GM13977 (cell line): ENCODE measurements at regions not wholly inside any gene's neighbourhood (a gene's known extent, or its start where the extent isn't known, plus 50 kb on each side); places are given as distances from the start of the nearest gene placed in this dataset.

Experiments used
- DNase-seq: peaks from one replicate; pipeline ENCODE4 v3.0.0; 2012; ENCODE audit warnings: low spot score
- in situ Hi-C: fragments of 300-500 bp; cut with MboI; formaldehyde crosslinking; loops from one replicate; pipeline ENCODE4 v1.12.0; 2022; ENCODE audit warnings: low sequenced_read_pairs, low pct_unique_long_range_greater_than_20kb, mixed read lengths, inconsistent platforms; ENCODE audit not compliant: unreplicated experiment
- TF ChIP-seq, protein P1 (sequence below): IDR thresholded peaks from 2 replicates; pipeline ENCODE4 v1.5.1; 2012; ENCODE audit warnings: mild to moderate bottlenecking, control low read depth; ENCODE audit not compliant: insufficient read depth; ENCODE audit errors: extremely low read depth, missing control alignments

- TF ChIP-seq, protein P1, sequence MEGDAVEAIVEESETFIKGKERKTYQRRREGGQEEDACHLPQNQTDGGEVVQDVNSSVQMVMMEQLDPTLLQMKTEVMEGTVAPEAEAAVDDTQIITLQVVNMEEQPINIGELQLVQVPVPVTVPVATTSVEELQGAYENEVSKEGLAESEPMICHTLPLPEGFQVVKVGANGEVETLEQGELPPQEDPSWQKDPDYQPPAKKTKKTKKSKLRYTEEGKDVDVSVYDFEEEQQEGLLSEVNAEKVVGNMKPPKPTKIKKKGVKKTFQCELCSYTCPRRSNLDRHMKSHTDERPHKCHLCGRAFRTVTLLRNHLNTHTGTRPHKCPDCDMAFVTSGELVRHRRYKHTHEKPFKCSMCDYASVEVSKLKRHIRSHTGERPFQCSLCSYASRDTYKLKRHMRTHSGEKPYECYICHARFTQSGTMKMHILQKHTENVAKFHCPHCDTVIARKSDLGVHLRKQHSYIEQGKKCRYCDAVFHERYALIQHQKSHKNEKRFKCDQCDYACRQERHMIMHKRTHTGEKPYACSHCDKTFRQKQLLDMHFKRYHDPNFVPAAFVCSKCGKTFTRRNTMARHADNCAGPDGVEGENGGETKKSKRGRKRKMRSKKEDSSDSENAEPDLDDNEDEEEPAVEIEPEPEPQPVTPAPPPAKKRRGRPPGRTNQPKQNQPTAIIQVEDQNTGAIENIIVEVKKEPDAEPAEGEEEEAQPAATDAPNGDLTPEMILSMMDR: no peak
- in situ Hi-C loops: no loop called here
- no peak for DNase-seq
Measured at GRCh38 chr9:117485176-117485575, 70.3 kb upstream of the ASTN2 start.

GRCh38 chr9:117480729-117481128, 65.9 kb upstream of the ASTN2 start:
- DNase-seq: no peak
- TF ChIP-seq, protein P1: no peak
- in situ Hi-C loops: no loop called here

GRCh38 chr9:117480253-117480652, 65.4 kb upstream of the ASTN2 start:
- in situ Hi-C loops: no loop called here
- TF ChIP-seq, protein P1: no peak
- DNase-seq: no peak

DNA sequence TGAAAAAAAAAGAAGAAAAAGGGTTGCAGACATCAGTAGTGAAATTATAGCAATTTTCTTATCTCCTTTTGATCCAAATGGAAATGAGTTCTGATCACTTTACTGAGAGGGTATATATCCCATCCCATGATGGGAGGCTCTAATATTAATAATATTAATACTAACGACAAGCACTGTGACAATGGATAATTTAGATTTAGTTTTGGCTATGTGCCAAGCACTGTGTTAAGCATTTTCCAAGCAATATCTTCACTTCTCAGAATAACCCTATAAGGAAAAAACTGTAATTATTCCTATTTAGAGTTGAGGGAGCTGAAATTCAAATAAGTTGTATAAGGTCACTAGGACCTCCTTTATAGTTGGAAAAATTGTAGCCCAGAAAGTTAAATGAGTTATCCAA, 58.4 kb upstream of the ASTN2 start:
- in situ Hi-C loops: no loop called here
- DNase-seq: no peak
- TF ChIP-seq, protein P1: no peak

DNA sequence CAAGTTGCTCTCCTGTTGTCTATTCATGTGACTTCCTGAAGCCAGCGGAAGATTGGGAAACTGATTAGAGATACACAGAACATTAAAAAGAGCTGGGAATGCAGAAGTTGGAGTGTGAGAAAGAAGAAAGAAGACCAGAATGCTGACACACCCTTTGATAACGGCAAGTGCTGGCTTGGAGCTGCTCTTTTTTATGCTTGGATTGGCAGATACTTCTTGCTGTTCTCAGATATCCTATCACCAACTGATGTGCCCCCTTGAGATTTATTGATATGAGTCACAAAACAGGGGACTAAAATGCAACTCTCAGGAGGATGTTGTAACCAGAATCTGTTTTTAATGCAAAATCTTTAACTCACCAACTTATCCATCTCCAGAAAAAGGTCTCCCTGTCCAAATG, 56.0 kb upstream of the ASTN2 start:
- in situ Hi-C loops: no loop called here
- TF ChIP-seq, protein P1: no peak
- no peak for DNase-seq

GRCh38 chr9:117470455-117470854, 55.6 kb upstream of the ASTN2 start:
- TF ChIP-seq, protein P1: no peak
- in situ Hi-C loops: no loop called here
- DNase-seq: no peak

- TF ChIP-seq, protein P1: no peak
- in situ Hi-C loops: no loop called here
- DNase-seq: no peak
Measured at GRCh38 chr9:117466111-117466510, 51.3 kb upstream of the ASTN2 start.
